Prostate gland (tissue), 2 donors: ENCODE measurements at regions not wholly inside any gene's neighbourhood (a gene's known extent, or its start where the extent isn't known, plus 50 kb on each side); places are given as distances from the start of the nearest gene placed in this dataset.

Experiments
- POLR2A ChIP-seq: fragments of 450-650 bp; IDR thresholded peaks from one replicate; pipeline ENCODE4 v1.6.1; 2016; ENCODE audit warnings: antibody characterized with exemption, mild to moderate bottlenecking
- TF ChIP-seq, protein P1 (sequence below), 4 experiments: fragments of 200-600 bp in 2 of 4; fragments of 450-650 bp in 2 of 4; sonication (generic) in 2 of 4; IDR thresholded peaks; 1 replicate in 3 of 4; 2 replicates in 1 of 4; pipeline ENCODE4 v1.5.1; 2016 to 2019; ENCODE audit warnings: antibody characterized with exemption in 4 of 4, mild to moderate bottlenecking in 2 of 4, moderate library complexity in 2 of 4

DNA sequence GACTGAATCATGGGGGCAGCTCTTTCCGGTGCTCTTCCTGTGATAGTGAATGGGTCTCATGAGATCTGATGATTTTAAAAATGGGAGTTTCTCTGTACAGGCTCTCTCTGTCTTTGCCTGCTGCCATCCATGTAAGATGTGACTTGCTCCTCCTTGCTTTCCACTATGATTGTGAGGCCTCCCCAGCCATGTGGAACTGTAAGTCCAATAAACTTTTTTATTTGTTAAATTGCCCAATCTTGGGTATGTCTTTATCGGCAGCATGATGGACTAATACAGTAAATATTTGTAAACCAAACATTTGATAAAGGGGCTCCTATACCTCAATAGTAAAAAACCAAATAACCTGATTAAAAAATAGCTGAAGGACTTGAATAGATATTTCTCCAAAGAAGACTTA lies 77.3 kb downstream of the INSIG2 start:
- TF ChIP-seq, protein P1, sequence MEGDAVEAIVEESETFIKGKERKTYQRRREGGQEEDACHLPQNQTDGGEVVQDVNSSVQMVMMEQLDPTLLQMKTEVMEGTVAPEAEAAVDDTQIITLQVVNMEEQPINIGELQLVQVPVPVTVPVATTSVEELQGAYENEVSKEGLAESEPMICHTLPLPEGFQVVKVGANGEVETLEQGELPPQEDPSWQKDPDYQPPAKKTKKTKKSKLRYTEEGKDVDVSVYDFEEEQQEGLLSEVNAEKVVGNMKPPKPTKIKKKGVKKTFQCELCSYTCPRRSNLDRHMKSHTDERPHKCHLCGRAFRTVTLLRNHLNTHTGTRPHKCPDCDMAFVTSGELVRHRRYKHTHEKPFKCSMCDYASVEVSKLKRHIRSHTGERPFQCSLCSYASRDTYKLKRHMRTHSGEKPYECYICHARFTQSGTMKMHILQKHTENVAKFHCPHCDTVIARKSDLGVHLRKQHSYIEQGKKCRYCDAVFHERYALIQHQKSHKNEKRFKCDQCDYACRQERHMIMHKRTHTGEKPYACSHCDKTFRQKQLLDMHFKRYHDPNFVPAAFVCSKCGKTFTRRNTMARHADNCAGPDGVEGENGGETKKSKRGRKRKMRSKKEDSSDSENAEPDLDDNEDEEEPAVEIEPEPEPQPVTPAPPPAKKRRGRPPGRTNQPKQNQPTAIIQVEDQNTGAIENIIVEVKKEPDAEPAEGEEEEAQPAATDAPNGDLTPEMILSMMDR (IDR thresholded peaks at IDR 0.05): no peak
- TF ChIP-seq POLR2A: no peak
